RWPE1 (cell line): ENCODE measurements at regions not wholly inside any gene's neighbourhood (a gene's known extent, or its start where the extent isn't known, plus 50 kb on each side); places are given as distances from the start of the nearest gene placed in this dataset.

Source experiments
- CTCF ChIA-PET: fragments of 350-600 bp; sonication (Branson Sonifier 250); formaldehyde crosslinking; extraction: SDS; loops from one replicate; lab custom pipeline; 2021; lab: Yijun Ruan, JAX
- POLR2A ChIA-PET: fragments of 400-600 bp; formaldehyde crosslinking; extraction: SDS; loops from one replicate; lab custom pipeline; 2020; ENCODE audit warnings: antibody characterized with exemption; ENCODE audit not compliant: low non-redundant PET; lab: Yijun Ruan, JAX
- DNase-seq: peaks from one replicate; pipeline ENCODE4 v3.0.0; 2012; ENCODE audit warnings: low spot score
- H3K27ac ChIP-seq: fragments of 450-650 bp; 2 replicates; pipeline ENCODE4 v1.5.1; 2017
- TF ChIP-seq, protein P1 (sequence below): fragments of 450-650 bp; conservative IDR thresholded peaks from 2 replicates; pipeline ENCODE4 v1.5.1; 2017; ENCODE audit warnings: low read depth, mild to moderate bottlenecking

DNA sequence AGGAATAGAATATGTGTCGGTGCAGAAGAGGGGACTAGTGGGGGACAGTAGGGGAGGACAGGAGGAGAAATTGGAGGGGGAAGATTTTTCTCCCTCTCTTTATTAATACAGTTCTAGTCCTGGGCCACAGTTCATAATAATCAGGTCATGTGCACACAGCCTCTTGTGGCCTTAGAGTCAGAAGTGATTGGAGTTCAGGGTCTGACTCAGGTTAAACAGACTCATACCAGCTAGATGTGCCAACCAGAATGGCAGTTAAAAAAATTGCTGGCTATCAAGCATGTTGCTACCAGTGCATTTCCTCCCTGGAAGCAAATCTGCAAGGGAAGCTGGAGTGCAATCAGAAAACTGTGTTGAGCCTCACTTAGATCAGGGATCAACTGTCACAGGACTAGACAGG, 132.7 kb upstream of the MAP1B start:
- TF ChIP-seq, protein P1, sequence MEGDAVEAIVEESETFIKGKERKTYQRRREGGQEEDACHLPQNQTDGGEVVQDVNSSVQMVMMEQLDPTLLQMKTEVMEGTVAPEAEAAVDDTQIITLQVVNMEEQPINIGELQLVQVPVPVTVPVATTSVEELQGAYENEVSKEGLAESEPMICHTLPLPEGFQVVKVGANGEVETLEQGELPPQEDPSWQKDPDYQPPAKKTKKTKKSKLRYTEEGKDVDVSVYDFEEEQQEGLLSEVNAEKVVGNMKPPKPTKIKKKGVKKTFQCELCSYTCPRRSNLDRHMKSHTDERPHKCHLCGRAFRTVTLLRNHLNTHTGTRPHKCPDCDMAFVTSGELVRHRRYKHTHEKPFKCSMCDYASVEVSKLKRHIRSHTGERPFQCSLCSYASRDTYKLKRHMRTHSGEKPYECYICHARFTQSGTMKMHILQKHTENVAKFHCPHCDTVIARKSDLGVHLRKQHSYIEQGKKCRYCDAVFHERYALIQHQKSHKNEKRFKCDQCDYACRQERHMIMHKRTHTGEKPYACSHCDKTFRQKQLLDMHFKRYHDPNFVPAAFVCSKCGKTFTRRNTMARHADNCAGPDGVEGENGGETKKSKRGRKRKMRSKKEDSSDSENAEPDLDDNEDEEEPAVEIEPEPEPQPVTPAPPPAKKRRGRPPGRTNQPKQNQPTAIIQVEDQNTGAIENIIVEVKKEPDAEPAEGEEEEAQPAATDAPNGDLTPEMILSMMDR = no peak
- no peak overlapping the region for H3K27ac ChIP-seq
- POLR2A ChIA-PET = interaction anchor here (0.7 kb wide), 1 partner anchor 261 kb away, joined by 3 read pairs; no protein-coding TSS in a partner anchor
- DNase-seq = peak; percentile 55
- CTCF ChIA-PET = interaction anchor here (0.6 kb wide), 1 partner anchor 13 kb away, joined by 4 read pairs; no protein-coding TSS in a partner anchor

DNA sequence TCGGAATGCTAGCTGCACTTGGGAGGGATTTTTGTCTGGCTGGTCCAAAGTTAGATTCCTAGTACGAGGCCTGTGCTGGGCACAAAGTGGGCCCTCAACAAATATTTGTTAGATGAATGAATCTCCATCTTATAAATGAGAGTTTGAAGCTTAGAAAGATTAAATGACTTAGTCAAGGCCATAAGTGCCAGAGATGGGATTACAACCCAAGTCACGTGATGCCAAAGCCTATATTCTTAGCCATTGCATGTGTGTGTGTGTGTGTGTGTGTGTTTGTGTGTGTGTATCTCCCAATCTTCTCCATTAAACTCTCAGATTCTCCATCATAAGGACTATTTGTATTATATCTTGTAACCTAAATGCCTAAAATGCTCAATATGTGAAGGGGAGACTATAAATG, 130.8 kb upstream of the MAP1B start:
- POLR2A ChIA-PET = no interaction called here

DNA sequence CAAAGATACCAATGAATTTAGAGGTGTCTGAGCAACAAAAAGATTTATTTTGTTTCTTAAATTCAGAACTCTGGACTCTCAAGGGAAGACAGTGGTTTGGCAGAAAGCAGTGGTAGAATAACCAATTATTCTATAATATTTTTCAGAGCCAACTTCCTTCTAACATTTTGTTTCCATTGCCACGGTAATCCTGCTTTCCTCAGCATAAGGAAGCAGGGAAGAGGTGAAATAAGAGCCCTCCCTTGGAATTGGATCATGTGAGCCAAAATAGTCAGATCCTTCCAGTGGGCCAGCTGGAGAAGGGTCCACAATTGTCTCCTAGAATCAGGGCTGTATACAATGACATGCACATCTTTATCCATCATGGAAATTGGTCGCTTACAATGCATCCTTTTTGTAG, 130.0 kb upstream of the MAP1B start:
- DNase-seq = no peak
- TF ChIP-seq, protein P1 = no peak
- ChIA-PET POLR2A (no interaction called here), CTCF (no interaction called here)
- no peak overlapping the region for H3K27ac ChIP-seq

More for the DNA sequence above, 130.8 kb upstream of the MAP1B start:
- no peak for DNase-seq
- CTCF ChIA-PET = interaction anchor here (0.7 kb wide), 1 partner anchor 97 kb away, joined by 3 read pairs; no protein-coding TSS in a partner anchor
- H3K27ac ChIP-seq = no peak overlapping the region
- TF ChIP-seq, protein P1 = no peak

DNA sequence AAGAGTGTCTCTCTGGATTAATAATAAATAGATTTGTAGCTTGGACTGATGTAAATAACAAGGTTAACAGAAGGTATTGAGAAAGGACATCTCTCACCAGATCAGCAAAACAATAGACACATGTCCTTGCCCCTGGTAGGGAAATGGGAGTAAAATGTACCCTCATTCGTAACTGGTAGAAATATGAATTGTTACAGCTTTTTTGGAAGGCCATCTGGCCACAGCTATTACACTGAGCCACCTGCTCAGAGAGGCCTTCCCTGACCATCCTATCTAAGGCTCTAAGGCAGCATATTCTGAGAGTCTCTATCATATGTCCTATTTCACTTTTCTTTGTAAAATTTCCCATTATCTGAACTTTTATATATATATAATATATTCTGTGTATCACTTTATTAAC, 129.1 kb upstream of the MAP1B start:
- POLR2A ChIA-PET = no interaction called here

DNA sequence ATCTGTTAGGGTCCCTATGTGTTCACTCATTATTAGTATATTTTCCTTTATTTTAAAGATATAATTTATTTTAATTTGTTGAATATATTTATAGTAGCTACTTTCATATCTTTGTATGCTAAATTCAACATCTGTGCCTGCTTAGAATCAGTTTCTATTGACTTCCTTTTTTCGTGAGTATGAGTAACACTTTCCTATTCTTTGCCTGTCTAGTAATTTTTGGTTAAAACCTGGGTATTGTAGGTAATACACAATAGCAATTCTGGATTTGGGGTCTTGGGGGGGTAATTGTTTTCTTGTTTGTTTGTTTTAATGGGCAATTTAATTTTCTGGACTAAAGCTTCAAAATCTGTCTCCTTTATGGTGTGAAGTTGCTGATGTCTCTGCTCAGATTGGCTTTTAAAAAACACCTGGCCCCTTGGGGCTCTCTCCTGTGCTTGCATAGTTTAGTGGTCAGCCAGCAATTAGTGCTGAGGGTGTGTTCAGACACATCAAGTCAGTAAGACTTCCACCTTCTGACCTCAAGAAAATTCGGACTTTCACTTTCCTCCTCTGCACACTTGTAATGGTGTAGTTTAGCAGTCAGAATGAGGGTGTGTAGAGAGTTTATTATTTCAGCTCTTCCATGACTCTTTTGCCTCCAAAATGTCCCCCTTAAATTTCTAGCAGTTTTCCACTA, 124.4 kb upstream of the MAP1B start:
- CTCF ChIA-PET = no interaction called here
- TF ChIP-seq, protein P1 = no peak
- DNase-seq = no peak
- H3K27ac ChIP-seq = no peak overlapping the region
- POLR2A ChIA-PET = no interaction called here

More for the DNA sequence above, 129.1 kb upstream of the MAP1B start:
- no peak overlapping the region for H3K27ac ChIP-seq
- CTCF ChIA-PET = no interaction called here
- DNase-seq = no peak
- TF ChIP-seq, protein P1 = no peak

DNA sequence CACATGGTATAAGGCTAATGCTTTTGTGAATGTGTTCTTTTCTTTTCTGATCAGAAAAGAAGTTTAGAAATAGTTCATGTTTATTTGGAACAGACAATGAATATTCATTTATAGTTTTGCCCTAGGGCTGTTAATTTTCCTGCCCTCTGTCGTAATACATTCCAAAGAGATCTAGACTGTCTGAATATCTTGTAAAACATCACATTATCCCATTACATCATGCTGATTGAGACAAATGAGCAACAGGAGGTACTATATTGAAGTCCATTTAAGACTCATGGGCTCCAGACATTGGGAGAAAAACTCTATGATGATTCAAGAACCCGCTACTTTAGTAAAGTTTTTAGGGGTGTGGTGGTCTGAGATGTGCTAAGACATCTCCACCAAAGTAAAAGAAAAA, 121.2 kb upstream of the MAP1B start:
- DNase-seq = no peak
- ChIA-PET POLR2A (no interaction called here), CTCF (no interaction called here)
- TF ChIP-seq, protein P1 = no peak
- no peak overlapping the region for H3K27ac ChIP-seq
